NCI-H2227 (cell line): ENCODE measurements at regions not wholly inside any gene's neighbourhood (a gene's known extent, or its start where the extent isn't known, plus 50 kb on each side); places are given as distances from the start of the nearest gene placed in this dataset.

Experiments used
- DNase-seq: peaks from one replicate; lab custom pipeline; 2025; ENCODE audit not compliant: unreplicated experiment; lab: John Stamatoyannopoulos, UW

GRCh38 chr2:60174146-60174545 lies 379.3 kb downstream of the BCL11A start:
- DNase-seq, result no peak

GRCh38 chr2:60172801-60173200 lies 380.7 kb downstream of the BCL11A start:
- no peak for DNase-seq

- no peak for DNase-seq
Measured at GRCh38 chr2:60170272-60170671, 383.2 kb downstream of the BCL11A start.

- DNase-seq, result no peak
Measured at GRCh38 chr2:60168247-60168646, 385.2 kb downstream of the BCL11A start.

GRCh38 chr2:60167089-60167488 lies 386.4 kb downstream of the BCL11A start:
- DNase-seq, result no peak

- DNase-seq, result no peak
Measured at GRCh38 chr2:60163691-60164090, 389.8 kb downstream of the BCL11A start.

GRCh38 chr2:60159519-60159918 lies 393.9 kb downstream of the BCL11A start:
- no peak for DNase-seq

- no peak for DNase-seq
Measured at GRCh38 chr2:60158262-60158661, 395.2 kb downstream of the BCL11A start.

- DNase-seq, result no peak
Measured at GRCh38 chr2:60157283-60157682, 396.2 kb downstream of the BCL11A start.

GRCh38 chr2:60154142-60154541 lies 399.3 kb downstream of the BCL11A start:
- DNase-seq, result no peak

- DNase-seq, result peak; percentile 43
Measured at GRCh38 chr2:60152226-60152833, 401.1 kb downstream of the BCL11A start.

- no peak for DNase-seq
Measured at GRCh38 chr2:60149176-60149575, 404.3 kb downstream of the BCL11A start.

- DNase-seq, result no peak
Measured at GRCh38 chr2:60148716-60149115, 404.7 kb downstream of the BCL11A start.

GRCh38 chr2:60140185-60140584 lies 413.3 kb downstream of the BCL11A start:
- DNase-seq, result no peak

- DNase-seq, result no peak
Measured at GRCh38 chr2:60136913-60137312, 416.5 kb downstream of the BCL11A start.

- no peak for DNase-seq
Measured at GRCh38 chr2:60127191-60127590, 426.3 kb downstream of the BCL11A start.

- DNase-seq, result peak; percentile 70
Measured at GRCh38 chr2:60125611-60126426, 427.6 kb downstream of the BCL11A start.

GRCh38 chr2:60119778-60120177 lies 433.7 kb downstream of the BCL11A start:
- DNase-seq, result no peak

GRCh38 chr2:60118917-60119316 lies 434.5 kb downstream of the BCL11A start:
- no peak for DNase-seq

- no peak for DNase-seq
Measured at GRCh38 chr2:60118061-60118460, 435.4 kb downstream of the BCL11A start.

- no peak for DNase-seq
Measured at GRCh38 chr2:60116161-60116875, 437.1 kb downstream of the BCL11A start.

GRCh38 chr2:60109744-60110143 lies 443.7 kb downstream of the BCL11A start:
- DNase-seq, result no peak
